Glutamatergic neuron (in vitro differentiated cells): ENCODE measurements at regions not wholly inside any gene's neighbourhood (a gene's known extent, or its start where the extent isn't known, plus 50 kb on each side); places are given as distances from the start of the nearest gene placed in this dataset.

Experiments used
- DNase-seq: peaks from one replicate; pipeline ENCODE4 v3.0.0; 2022
- H3K27ac Mint-ChIP-seq: one replicate; pipeline ENCODE4 v1.8.0; 2020; ENCODE audit warnings: mild to moderate bottlenecking, mixed read lengths, inconsistent platforms; ENCODE audit not compliant: unreplicated experiment
- H3K27me3 Mint-ChIP-seq: one replicate; pipeline ENCODE4 v1.8.0; 2020; ENCODE audit warnings: mild to moderate bottlenecking, moderate library complexity, mixed read lengths, inconsistent platforms; ENCODE audit not compliant: unreplicated experiment
- H3K36me3 Mint-ChIP-seq: one replicate; pipeline ENCODE4 v1.8.0; 2020; ENCODE audit warnings: mild to moderate bottlenecking, mixed read lengths, inconsistent platforms; ENCODE audit not compliant: unreplicated experiment
- H3K4me1 Mint-ChIP-seq: one replicate; pipeline ENCODE4 v1.8.0; 2020; ENCODE audit warnings: mild to moderate bottlenecking, low read depth, mixed read lengths, inconsistent platforms; ENCODE audit not compliant: unreplicated experiment
- H3K4me3 Mint-ChIP-seq: one replicate; pipeline ENCODE4 v1.8.0; 2020; ENCODE audit warnings: mild to moderate bottlenecking, mixed read lengths, inconsistent platforms; ENCODE audit not compliant: unreplicated experiment
- H3K9me3 Mint-ChIP-seq: one replicate; pipeline ENCODE4 v1.8.0; 2020; ENCODE audit warnings: mild to moderate bottlenecking, moderate library complexity, mixed read lengths, inconsistent platforms; ENCODE audit not compliant: unreplicated experiment
- CTCF ChIP-seq: fragments of 200-600 bp; sonication (generic); IDR thresholded peaks from one replicate; pipeline ENCODE4 v1.5.0; 2021; ENCODE audit not compliant: partially characterized antibody, unreplicated experiment

GRCh38 chr1:80468356-80468755 lies 1332.4 kb upstream of the ADGRL2 start:
- no peak for DNase-seq
- Mint-ChIP-seq H3K4me3 (no peak overlapping the region), H3K27me3 (no peaks in the 10 kb centered on the region), H3K36me3 (no peaks in the 10 kb centered on the region), H3K4me1 (no peaks in the 10 kb centered on the region), H3K9me3 (no peaks in the 10 kb centered on the region), H3K27ac (no peak overlapping the region)
- TF ChIP-seq CTCF: no peak

- no peak for DNase-seq
- no peaks in the 10 kb centered on the region for H3K36me3 Mint-ChIP-seq
- no peak overlapping the region for H3K4me3 Mint-ChIP-seq
- no peaks in the 10 kb centered on the region for H3K4me1 Mint-ChIP-seq
- H3K9me3 Mint-ChIP-seq: peaks cover 3% of the 10 kb centered on the region
- no peak for TF ChIP-seq CTCF
- no peaks in the 10 kb centered on the region for H3K27me3 Mint-ChIP-seq
- H3K27ac Mint-ChIP-seq: no peak overlapping the region
Observed at GRCh38 chr1:80462006-80462405, 1338.7 kb upstream of the ADGRL2 start.

GRCh38 chr1:80457409-80457808 lies 1343.3 kb upstream of the ADGRL2 start:
- Mint-ChIP-seq H3K27ac (no peak overlapping the region), H3K4me3 (no peak overlapping the region), H3K4me1 (no peaks in the 10 kb centered on the region), H3K27me3 (no peaks in the 10 kb centered on the region), H3K36me3 (no peaks in the 10 kb centered on the region), H3K9me3 (peaks cover 4% of the 10 kb centered on the region)
- no peak for DNase-seq
- no peak for TF ChIP-seq CTCF

- Mint-ChIP-seq H3K4me3 (no peak overlapping the region), H3K9me3 (peaks cover 2% of the 10 kb centered on the region), H3K27ac (no peak overlapping the region), H3K27me3 (no peaks in the 10 kb centered on the region), H3K4me1 (no peaks in the 10 kb centered on the region), H3K36me3 (no peaks in the 10 kb centered on the region)
- DNase-seq: no peak
- TF ChIP-seq CTCF: no peak
Observed at GRCh38 chr1:80453775-80454174, 1347.0 kb upstream of the ADGRL2 start.

- DNase-seq: no peak
- no peak for TF ChIP-seq CTCF
- H3K36me3 Mint-ChIP-seq: no peaks in the 10 kb centered on the region
- H3K4me1 Mint-ChIP-seq: no peaks in the 10 kb centered on the region
- peaks cover under 1% of the 10 kb centered on the region for H3K9me3 Mint-ChIP-seq
- H3K4me3 Mint-ChIP-seq: no peak overlapping the region
- no peak overlapping the region for H3K27ac Mint-ChIP-seq
- H3K27me3 Mint-ChIP-seq: no peaks in the 10 kb centered on the region
Observed at GRCh38 chr1:80450711-80451110, 1350.0 kb upstream of the ADGRL2 start.
